Stomach (tissue), 8 donors: ENCODE measurements at regions not wholly inside any gene's neighbourhood (a gene's known extent, or its start where the extent isn't known, plus 50 kb on each side); places are given as distances from the start of the nearest gene placed in this dataset.

Experiments used
- DNase-seq, 2 donors: peaks; one replicate each; pipeline versions ENCODE4 v3.0.0 to v3.0.0-alpha.2; 2013 to 2019
- H3K27ac ChIP-seq, 5 donors: fragments of 200-600 bp in 4 of 5; sonication (generic) in 4 of 5; one replicate each; pipeline ENCODE4 v1.5.1; 2013 to 2019; ENCODE audit warnings: mild to moderate bottlenecking in 1 of 5, moderate library complexity in 1 of 5
- H3K27me3 ChIP-seq, 3 donors: fragments of 200-600 bp; sonication (generic); one replicate each; pipeline ENCODE4 v1.5.1; 2017 to 2019; ENCODE audit warnings: mixed run types in 1 of 3
- H3K36me3 ChIP-seq, 4 donors: fragments of 200-600 bp; sonication (generic); 1 replicate in 3 of 4; 2 replicates in 1 of 4; pipeline ENCODE4 v1.5.1; 2016 to 2019
- H3K4me1 ChIP-seq, 4 donors: fragments of 200-600 bp; sonication (generic); one replicate each; pipeline ENCODE4 v1.5.1; 2016 to 2019
- H3K4me3 ChIP-seq, 4 donors: fragments of 200-600 bp; sonication (generic) in 3 of 4; one replicate each; pipeline ENCODE4 v1.5.1; 2016 to 2019; ENCODE audit warnings: mild to moderate bottlenecking in 1 of 4
- H3K9me3 ChIP-seq, 4 donors: fragments of 200-600 bp; sonication (generic); one replicate each; pipeline ENCODE4 v1.5.1; 2016 to 2019
- CTCF ChIP-seq, 7 experiments: fragments of 450-650 bp in 4 of 7; fragments of 200-600 bp in 3 of 7; sonication (generic) in 3 of 7; IDR thresholded peaks; one replicate each; pipeline ENCODE4 v1.5.1; 2016 to 2019; ENCODE audit warnings: antibody characterized with exemption in 7 of 7, control low read depth in 2 of 7, mild to moderate bottlenecking in 1 of 7
- EP300 ChIP-seq: sonication (generic); formaldehyde crosslinking; IDR thresholded peaks from one replicate; pipeline ENCODE4 v1.6.1; 2017; ENCODE audit warnings: antibody characterized with exemption
- POLR2A ChIP-seq, 4 donors: fragments of 450-650 bp; IDR thresholded peaks; one replicate each; pipeline ENCODE4 v1.6.1; 2016; ENCODE audit warnings: antibody characterized with exemption in 4 of 4, control low read depth in 2 of 4, mild to moderate bottlenecking in 1 of 4, moderate library complexity in 1 of 4
- POLR2AphosphoS5 ChIP-seq, 3 donors: sonication (generic); formaldehyde crosslinking; IDR thresholded peaks; one replicate each; pipeline ENCODE4 v1.6.1; 2016; ENCODE audit warnings: antibody characterized with exemption in 3 of 3
- WGBS, 5 donors: extraction: QIAGEN DNeasy Blood & Tissue Kit in 3 of 5; methylation state at CpG; one replicate each; pipeline versions ENCODE4 v1.1.5 to v1.1.7; 2013 to 2018; 5-methylcytosine and 5-hydroxymethylcytosine counted together
- intact Hi-C: fragments of 100-400 bp; cut with DNase I; formaldehyde crosslinking; loops from one replicate; pipeline ENCODE4 v1.15.1; 2023; ENCODE audit warnings: low total_unique reads
- donor health status: healthy with polysubstance abuse.
- donor health status: Bipolar disorder and iron deficiency.
- donor health status: healthy.

GRCh38 chr4:117477925-117478324 lies 392.5 kb upstream of the TRAM1L1 start:
- H3K9me3 ChIP-seq = no peaks in the 10 kb centered on the region
- WGBS, 5 donors = 80 to 89% (median 85%) methylated on average over 2 of the region's 2 CpGs

GRCh38 chr4:117478702-117479101 lies 393.3 kb upstream of the TRAM1L1 start:
- H3K4me3 ChIP-seq = no peak overlapping the region

More at GRCh38 chr4:117477925-117478324, 392.5 kb upstream of the TRAM1L1 start:
- intact Hi-C loops = no loop called here
- Histone ChIP-seq H3K27ac (no peak overlapping the region), H3K27me3 (no peaks in the 10 kb centered on the region), H3K4me1 (no peaks in the 10 kb centered on the region), H3K36me3 (no peaks in the 10 kb centered on the region), H3K4me3 (no peak overlapping the region)
- no peak for DNase-seq
- TF ChIP-seq CTCF (IDR thresholded peaks at IDR 0.05) (no peak), POLR2A (IDR thresholded peaks at IDR 0.05) (no peak), POLR2AphosphoS5 (IDR thresholded peaks at IDR 0.05) (no peak), EP300 (no peak)

GRCh38 chr4:117479673-117480072 lies 394.3 kb upstream of the TRAM1L1 start:
- Histone ChIP-seq H3K9me3 (no peaks in the 10 kb centered on the region), H3K27me3 (no peaks in the 10 kb centered on the region), H3K27ac (no peak overlapping the region), H3K4me1 (no peaks in the 10 kb centered on the region), H3K4me3 (no peak overlapping the region), H3K36me3 (no peaks in the 10 kb centered on the region)
- DNase-seq = no peak
- intact Hi-C loops = no loop called here
- WGBS, 5 donors = 73 to 82% (median 80%) methylated on average over 6 of the region's 6 CpGs
- TF ChIP-seq EP300 = no peak
- TF ChIP-seq CTCF (IDR thresholded peaks at IDR 0.05) = no peak
- no peak for TF ChIP-seq POLR2AphosphoS5 (IDR thresholded peaks at IDR 0.05)
- TF ChIP-seq POLR2A (IDR thresholded peaks at IDR 0.05) = no peak

More at GRCh38 chr4:117478702-117479101, 393.3 kb upstream of the TRAM1L1 start:
- DNase-seq = no peak
- no peak for TF ChIP-seq POLR2A (IDR thresholded peaks at IDR 0.05)
- TF ChIP-seq CTCF (IDR thresholded peaks at IDR 0.05) = no peak
- no peak for TF ChIP-seq POLR2AphosphoS5 (IDR thresholded peaks at IDR 0.05)
- no peak for TF ChIP-seq EP300
- H3K4me1 ChIP-seq = no peaks in the 10 kb centered on the region
- intact Hi-C loops = no loop called here
- H3K27me3 ChIP-seq = no peaks in the 10 kb centered on the region
- H3K9me3 ChIP-seq = no peaks in the 10 kb centered on the region
- H3K36me3 ChIP-seq = no peaks in the 10 kb centered on the region
- no peak overlapping the region for H3K27ac ChIP-seq

GRCh38 chr4:117481742-117482141 lies 396.4 kb upstream of the TRAM1L1 start:
- H3K27ac ChIP-seq = no peak overlapping the region
- TF ChIP-seq POLR2A (IDR thresholded peaks at IDR 0.05) (no peak), POLR2AphosphoS5 (IDR thresholded peaks at IDR 0.05) (no peak)
- H3K4me3 ChIP-seq = no peak overlapping the region
- DNase-seq = no peak
- no peaks in the 10 kb centered on the region for H3K4me1 ChIP-seq
- intact Hi-C loops = no loop called here
- H3K9me3 ChIP-seq = no peaks in the 10 kb centered on the region
- H3K36me3 ChIP-seq = no peaks in the 10 kb centered on the region
- H3K27me3 ChIP-seq = no peaks in the 10 kb centered on the region
- WGBS, 5 donors = 51 to 71% (median 63%) methylated on average over 3 of the region's 3 CpGs

GRCh38 chr4:117488692-117489091 lies 403.3 kb upstream of the TRAM1L1 start:
- no peak for TF ChIP-seq POLR2AphosphoS5 (IDR thresholded peaks at IDR 0.05)
- TF ChIP-seq EP300 = no peak
- no peak for TF ChIP-seq CTCF (IDR thresholded peaks at IDR 0.05)
- TF ChIP-seq POLR2A (IDR thresholded peaks at IDR 0.05) = no peak
- DNase-seq = no peak
- no peak overlapping the region for H3K27ac ChIP-seq
- H3K36me3 ChIP-seq = no peaks in the 10 kb centered on the region
- 86 to 96% (median 89%) methylated on average over 7 of the region's 7 CpGs for WGBS, 5 donors
- H3K4me3 ChIP-seq = no peak overlapping the region
- H3K4me1 ChIP-seq = no peaks in the 10 kb centered on the region
- intact Hi-C loops = no loop called here
- no peaks in the 10 kb centered on the region for H3K9me3 ChIP-seq
- no peaks in the 10 kb centered on the region for H3K27me3 ChIP-seq
